ENCODE measurements at regions not wholly inside any gene's neighbourhood (a gene's known extent, or its start where the extent isn't known, plus 50 kb on each side); places are given as distances from the start of the nearest gene placed in this dataset.
"Not testable (repeated sequence)": the region's sequence is repeated elsewhere in the genome, so short reads cannot be mapped to it uniquely, and the experiment has no call there.

GRCh38 chr14:84041421-84041820 lies 1488.5 kb upstream of the FLRT2 start:
- DNase-seq = no peak

DNA sequence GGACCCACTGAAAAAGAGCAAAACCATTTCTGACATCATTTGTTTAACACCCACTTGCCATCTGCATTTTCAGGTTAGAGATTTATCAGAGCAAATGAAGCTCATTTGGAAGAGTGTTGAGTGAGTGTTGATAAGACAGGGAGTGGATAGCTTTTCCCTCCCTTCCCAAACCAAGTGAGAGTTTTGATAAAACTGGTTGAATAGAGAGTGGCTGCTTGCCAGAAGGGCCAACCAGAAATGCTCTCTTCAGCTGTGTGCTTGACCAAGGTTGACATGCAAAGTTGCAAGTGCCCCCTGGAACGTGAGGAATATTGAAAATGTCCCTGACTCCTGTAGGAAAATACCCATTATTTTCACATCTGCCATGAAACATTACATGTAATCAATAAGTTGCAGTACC lies 1487.0 kb upstream of the FLRT2 start:
- DNase-seq = no peak

GRCh38 chr14:84064316-84065125 lies 1465.4 kb upstream of the FLRT2 start:
- DNase-seq = no peak

DNA sequence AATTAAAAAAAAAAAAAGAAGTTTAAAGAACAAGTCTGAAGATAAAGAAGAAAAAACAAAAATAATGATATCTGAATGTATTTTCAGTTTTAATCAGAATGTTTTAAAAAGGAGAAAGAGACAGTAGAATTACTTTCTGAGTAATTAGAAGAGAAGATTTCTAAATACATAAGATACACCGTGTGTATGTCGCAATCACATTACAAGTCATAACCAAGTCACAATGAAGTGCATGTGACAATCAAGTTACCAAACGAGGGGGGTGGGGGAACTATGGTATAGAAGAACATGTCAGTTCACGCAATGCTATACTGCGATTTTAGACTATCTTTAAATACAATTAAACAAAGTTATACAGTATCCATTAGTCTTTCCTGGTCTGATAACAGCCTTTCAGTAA lies 1464.1 kb upstream of the FLRT2 start:
- peak in 1 of 3 donors; percentile 6 for DNase-seq

GRCh38 chr14:84068288-84068687 lies 1461.7 kb upstream of the FLRT2 start:
- DNase-seq = no peak

GRCh38 chr14:84071061-84071460 lies 1458.9 kb upstream of the FLRT2 start:
- DNase-seq = no peak

- no peak for DNase-seq
These were observed 1455.3 kb upstream of the FLRT2 start for GRCh38 chr14:84074626-84075025.

DNA sequence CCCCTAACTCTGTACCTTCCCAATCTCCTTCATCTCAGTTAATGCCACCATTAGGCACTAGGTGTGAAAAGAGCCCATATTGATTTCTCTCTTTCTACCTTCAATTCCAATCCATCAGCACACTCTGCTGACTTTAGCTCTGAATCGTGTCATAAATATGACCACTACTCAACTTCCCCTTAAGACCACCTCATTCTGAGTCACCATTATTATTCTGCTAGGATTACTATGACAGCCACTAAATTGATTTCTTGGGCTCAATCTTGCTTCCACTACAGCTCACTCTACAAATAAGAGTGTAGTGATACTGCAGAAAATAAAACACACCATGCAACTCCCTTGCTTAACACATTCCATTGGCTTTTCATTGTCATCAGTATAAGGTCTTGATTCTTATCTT lies 1449.0 kb upstream of the FLRT2 start:
- no peak for DNase-seq

- no peak for DNase-seq
These were observed 1445.8 kb upstream of the FLRT2 start for GRCh38 chr14:84084056-84084630.

DNA sequence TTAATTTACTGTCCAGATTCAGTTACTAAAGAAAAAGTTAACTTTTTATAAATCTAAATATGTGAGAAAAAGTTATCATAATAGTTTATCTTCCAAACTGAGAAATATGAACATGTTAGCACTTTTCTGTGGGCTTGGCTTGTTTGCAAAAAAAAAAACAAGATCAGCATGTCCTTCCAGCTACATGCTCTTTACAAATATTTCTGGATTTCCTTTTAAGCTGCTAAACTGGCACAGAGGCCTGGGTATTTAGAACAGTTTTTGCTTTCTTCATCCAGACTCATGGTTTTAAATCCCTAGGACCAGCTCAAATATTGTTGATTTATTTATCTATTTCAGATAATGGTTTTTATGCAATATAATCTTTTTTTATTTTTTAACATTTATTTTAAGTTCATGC lies 1444.5 kb upstream of the FLRT2 start:
- no peak for DNase-seq

GRCh38 chr14:84086714-84087113 lies 1443.2 kb upstream of the FLRT2 start:
- DNase-seq = no peak

GRCh38 chr14:84087986-84088531 lies 1441.9 kb upstream of the FLRT2 start:
- no peak for DNase-seq

- DNase-seq = no peak
These were observed 1439.1 kb upstream of the FLRT2 start for GRCh38 chr14:84090837-84091236.

DNA sequence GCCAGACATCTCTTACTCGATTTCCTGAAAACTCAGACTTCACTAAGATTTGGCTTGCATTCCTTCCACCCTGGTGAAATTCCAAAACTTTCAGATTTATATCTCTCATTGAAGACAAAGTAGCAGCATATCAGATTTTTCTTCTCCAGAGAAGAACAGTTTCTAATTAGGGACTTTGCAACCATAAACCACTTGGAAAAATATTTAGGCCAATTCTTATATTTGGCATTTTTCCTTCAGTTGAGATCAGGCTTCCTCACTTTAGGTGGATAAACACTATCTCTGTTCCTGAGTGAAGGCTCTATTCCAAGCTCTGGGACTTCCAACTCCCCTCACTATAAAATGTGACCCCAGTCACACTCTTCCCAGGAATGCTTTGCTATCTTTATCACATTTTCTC lies 1434.3 kb upstream of the FLRT2 start:
- DNase-seq = no peak

GRCh38 chr14:84098261-84098660 lies 1431.7 kb upstream of the FLRT2 start:
- DNase-seq = no peak

DNA sequence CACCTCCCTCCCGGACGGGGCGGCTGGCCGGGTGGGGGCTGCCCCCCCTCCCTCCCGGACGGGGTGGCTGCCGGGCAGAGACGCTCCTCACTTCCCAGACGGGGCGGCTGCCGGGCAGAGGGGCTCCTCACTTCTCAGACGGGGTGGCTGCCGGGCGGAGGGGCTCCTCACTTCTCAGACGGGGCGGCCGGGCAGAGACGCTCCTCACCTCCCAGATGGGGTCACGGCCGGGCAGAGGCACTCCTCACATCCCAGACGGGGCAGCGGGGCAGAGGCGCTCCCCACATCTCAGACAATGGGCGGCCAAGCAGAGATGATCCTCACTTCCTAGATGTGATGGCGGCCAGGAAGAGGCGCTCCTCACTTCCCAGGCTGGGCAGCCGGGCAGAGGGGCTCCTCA lies 1430.4 kb upstream of the FLRT2 start:
- not testable (repeated sequence) for DNase-seq

GRCh38 chr14:84107835-84108343 lies 1422.1 kb upstream of the FLRT2 start:
- no peak for DNase-seq

- DNase-seq = no peak
These were observed 1421.0 kb upstream of the FLRT2 start for GRCh38 chr14:84108746-84109457.

- no peak for DNase-seq
These were observed 1417.4 kb upstream of the FLRT2 start for GRCh38 chr14:84112589-84112988.

DNA sequence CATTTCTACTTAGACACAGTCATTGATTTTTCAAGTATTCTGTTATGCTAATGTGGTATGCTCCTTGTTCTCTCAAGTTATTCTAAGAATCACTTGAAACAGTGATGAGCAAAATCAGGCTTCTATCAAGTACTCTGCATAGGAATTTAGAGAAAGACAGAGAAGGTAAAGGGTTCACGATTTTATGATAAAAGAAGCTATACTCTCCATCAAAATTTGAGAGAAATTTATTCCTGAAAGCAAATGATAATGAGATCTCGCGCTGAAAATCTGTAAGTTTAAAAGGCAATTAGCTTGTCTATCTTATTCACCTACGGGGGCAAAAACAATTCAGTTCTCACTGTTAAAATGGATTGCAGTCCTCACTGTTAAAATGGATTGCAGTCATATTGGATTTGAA lies 1404.3 kb upstream of the FLRT2 start:
- no peak for DNase-seq

GRCh38 chr14:84127495-84127894 lies 1402.4 kb upstream of the FLRT2 start:
- DNase-seq = no peak

DNA sequence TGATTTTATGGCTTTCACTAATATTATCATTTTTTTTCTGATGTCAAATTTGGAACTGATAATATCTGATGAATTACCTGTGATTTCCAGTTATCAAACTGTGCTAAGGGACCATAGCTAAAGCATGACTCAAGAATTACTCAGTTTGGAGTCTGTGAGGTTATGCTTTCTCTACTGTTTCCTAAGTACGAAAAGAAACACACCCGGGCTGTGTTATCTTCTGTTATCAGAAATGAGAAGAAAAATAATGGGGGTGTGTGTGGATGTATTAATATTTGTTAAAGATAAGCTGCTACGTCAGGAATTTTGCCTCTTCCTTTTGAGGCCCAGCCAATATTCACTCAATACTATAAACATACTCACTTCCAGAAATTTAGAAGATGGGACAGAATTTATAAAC lies 1401.9 kb upstream of the FLRT2 start:
- DNase-seq = no peak

DNA sequence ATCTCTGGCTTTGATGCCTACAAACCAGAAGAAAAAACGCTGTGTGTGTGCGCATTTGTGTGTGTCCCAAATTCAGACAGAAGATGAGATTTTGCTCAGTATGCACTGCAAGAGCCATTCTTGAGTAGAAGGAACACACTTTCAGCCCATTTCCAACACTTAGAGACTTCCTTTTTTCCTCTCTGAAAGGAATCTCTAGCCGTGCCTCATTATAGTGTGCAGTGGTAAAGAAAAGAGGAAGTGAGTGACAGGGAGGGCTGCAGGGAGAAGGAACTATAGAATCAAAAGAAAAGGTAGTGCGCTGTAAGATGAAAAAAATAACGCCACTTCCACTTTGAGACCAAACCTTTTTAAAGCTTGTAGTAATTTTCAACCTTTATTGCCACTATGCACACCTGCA lies 1400.9 kb upstream of the FLRT2 start:
- DNase-seq = peak; percentile 31 to 47 (median 46)

GRCh38 chr14:84129941-84130340 lies 1400.0 kb upstream of the FLRT2 start:
- no peak for DNase-seq

Measured in suppressor macrophage treated with lipopolysaccharide for 1 hour (primary cell).